ENCODE measurements at regions not wholly inside any gene's neighbourhood (a gene's known extent, or its start where the extent isn't known, plus 50 kb on each side); places are given as distances from the start of the nearest gene placed in this dataset.
A peak's percentile ranks its signal among the peaks of the same experiment; 100 is the strongest.
"Not testable (repeated sequence)": the region's sequence is repeated elsewhere in the genome, so short reads cannot be mapped to it uniquely, and the experiment has no call there.

DNA sequence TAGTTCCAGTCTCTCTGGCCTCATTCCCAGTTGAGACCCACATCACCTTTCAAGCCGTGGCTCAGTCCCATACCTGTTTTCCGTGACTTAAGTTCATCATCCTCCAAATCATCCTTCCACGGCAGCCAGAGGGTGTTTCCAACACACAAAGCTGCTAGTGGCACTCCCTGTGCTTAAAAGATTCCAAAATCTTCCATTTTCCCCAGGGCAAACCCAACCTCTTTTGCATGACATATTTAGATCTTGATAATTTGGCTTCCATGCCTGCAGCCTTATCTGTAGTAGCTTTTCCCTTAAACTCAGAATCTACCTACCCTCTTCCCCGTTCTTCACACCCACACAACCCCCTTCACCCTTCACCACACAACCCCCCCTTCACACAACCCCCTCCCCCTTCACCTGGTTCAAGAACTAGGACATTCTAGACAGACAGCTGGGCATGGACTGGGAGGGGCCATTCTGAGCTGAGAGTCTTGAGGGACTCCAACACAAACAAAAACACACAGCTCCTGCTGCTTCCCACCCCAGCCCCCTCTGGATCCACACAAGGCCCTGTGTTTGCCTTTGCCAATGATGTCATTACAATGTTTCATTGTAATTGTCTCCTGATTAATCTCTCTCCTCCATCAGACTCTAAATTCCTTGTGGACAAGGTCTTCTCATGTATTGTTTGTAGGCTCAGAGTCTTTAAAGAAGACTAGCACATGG, 268.2 kb downstream of the SH3GL2 start:
- no peak for DNase-seq

- DNase-seq: no peak
Observed at GRCh38 chr9:17847908-17848307, 269.0 kb downstream of the SH3GL2 start.

GRCh38 chr9:17852108-17852507, 273.2 kb downstream of the SH3GL2 start:
- DNase-seq: no peak

DNA sequence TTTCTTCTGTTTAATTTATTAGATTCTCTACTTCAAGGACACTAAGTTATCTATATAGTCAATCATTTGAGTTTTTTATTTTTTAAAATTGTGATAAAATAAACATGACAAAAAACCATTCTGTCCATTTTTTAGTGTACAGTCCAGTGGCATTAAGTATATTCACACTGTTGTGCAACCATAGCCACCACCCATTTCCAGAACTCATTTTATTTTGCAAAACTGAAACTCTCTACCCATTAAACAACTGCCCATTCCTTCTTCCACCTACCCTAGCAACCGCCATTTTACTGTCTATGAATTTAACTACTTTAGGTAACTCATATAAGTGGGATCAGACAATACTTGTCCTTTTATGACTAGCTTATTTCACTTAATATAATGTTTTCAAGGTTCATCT, 275.6 kb downstream of the SH3GL2 start:
- DNase-seq: no peak

DNA sequence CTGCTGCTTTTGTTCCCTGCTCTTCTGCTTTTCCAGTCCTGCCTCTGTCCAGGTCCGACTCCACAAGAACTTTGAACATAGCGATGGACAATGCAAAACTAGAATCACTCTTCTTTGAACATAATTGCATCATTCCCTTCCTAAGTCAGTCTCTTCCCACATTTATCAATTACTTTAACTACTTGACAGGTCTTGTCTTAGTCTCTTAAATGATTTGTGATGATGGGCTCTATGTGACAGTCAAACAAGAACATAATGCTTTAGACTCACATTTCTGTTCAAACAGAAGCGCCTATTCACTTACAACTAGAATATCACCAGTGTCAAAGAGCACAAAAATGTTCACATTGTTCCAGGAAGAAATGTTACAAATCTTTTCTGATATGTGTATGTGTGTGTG, 278.1 kb downstream of the SH3GL2 start:
- no peak for DNase-seq

- no peak for DNase-seq
Observed at GRCh38 chr9:17859228-17859627, 280.4 kb downstream of the SH3GL2 start.

DNA sequence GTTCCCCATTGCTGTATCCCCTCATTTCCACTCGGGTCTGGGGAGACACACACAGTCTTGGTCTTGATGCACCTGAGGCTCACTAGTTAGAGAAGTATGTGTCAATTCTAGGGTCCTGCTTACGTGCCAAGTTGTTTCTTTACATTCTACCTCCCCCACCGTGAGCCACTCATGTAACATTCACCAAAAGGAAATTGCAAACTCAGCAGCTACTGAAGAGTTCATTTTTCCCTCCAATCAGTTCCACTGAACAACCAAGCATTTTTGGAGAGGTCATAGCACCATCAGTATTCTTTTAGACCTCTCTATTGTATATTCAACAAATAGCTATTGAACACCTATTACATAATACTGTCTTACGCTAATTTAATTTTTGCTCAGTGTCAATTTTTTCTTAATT, 281.1 kb downstream of the SH3GL2 start:
- no peak for DNase-seq

DNA sequence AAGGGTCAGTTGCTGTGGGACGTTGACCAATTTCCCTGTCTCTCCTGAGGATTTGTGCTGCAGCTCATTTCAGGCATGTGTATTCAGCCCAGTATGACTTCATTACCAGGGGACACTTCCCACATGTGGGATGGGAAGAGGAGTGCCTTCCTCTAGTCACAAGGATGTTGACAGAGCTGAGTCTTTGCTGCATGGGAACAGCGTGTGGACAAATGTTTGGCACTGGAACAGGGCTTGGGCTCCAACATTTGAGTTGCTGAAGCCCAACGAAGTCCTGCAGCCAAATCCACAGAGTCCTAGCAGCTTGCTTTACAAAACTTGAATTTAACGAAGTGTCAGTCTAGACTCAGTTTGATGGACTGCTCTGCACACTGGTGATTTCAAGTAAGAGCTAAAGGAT, 283.2 kb downstream of the SH3GL2 start:
- DNase-seq: no peak

DNA sequence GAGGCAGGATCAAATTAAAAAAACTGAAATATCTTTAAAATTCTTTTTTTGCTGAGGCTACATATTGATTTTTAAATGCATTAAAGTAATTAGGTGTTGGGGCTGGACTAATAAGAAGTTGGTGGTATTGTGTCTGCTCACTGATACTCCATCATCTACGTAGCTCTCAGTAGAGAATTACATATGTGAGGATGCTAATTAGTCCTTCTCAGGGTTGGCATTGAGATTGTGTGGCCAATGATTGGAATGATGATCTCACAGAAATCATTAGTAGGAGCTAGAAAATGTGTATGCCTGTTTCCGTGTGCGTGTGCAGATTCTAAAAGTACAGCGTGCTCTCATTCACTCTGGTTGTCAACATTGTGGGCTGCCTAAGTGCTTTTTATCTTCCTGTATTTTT, 283.8 kb downstream of the SH3GL2 start:
- no peak for DNase-seq

GRCh38 chr9:17863213-17863883, 284.5 kb downstream of the SH3GL2 start:
- no peak for DNase-seq

DNA sequence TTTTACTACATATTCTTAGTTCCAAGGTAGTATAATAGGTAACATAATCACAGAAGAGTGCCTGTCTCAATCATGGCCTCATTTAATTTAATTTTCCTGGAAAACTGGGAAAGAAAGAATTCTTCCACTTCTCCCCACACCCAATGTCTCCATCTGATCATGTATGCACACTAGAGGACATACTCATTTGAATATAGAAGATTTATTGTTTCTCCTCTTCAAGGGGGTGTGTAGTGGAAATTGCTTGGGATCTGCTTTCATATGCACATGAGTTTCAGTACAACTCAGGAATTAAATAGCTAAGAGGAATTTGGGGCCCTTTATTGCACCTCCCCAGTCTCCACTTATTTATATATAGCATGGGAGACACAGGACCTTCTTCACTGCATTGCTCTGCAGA, 285.1 kb downstream of the SH3GL2 start:
- DNase-seq: no peak

GRCh38 chr9:17864951-17865350, 286.1 kb downstream of the SH3GL2 start:
- no peak for DNase-seq

DNA sequence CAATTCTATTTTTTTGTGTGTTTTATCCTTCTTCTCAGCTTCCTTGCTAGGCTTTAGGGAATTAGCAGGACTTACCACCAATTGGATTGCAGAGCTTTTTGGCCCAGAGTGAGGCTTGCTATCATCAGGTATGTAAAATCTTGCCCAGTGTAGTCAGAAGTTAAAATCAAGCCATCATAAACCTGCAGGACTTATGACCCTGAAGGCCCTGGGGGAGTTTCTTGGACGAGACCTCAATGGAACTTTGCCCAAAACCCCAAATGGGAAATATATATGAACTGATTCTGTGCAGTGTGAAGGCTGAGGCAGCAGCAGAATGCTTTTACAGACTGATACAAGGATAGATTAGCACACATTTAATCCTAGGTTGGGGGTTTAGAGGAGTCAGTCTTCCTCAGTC, 287.0 kb downstream of the SH3GL2 start:
- no peak for DNase-seq

GRCh38 chr9:17870722-17871121, 291.9 kb downstream of the SH3GL2 start:
- no peak for DNase-seq

GRCh38 chr9:17871213-17871890, 292.5 kb downstream of the SH3GL2 start:
- DNase-seq: no peak

- DNase-seq: no peak
Observed at GRCh38 chr9:17875886-17876285, 297.0 kb downstream of the SH3GL2 start.

GRCh38 chr9:17876687-17877086, 297.8 kb downstream of the SH3GL2 start:
- no peak for DNase-seq

DNA sequence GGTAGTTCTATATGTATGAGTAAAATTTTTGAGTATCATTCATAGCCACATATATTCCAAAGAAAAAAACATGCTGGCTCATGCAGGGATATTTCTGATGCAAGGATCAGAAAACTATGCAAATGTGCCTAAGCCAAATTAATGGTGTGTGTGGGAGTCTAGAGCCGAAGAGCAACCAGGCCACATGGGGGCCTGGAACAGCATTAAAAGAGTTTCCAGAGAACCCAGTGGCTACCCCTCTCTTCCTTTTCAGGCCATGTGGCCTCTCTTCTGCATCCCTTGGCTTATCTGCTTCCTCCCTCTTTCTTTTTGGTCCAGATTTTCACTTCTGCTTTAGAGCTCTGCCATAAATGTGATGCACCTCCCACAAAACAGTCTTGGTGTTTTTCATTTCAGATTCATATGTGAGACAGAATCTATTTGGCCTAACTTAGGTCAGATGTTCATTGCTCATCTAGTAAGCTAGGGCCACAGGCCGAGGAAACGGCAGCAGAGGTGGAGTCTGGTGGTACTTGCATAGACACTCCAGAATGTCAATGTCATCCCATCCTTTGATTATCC, 300.0 kb downstream of the SH3GL2 start:
- DNase-seq: no peak

GRCh38 chr9:17881371-17881770, 302.5 kb downstream of the SH3GL2 start:
- DNase-seq: peak; percentile 26

DNA sequence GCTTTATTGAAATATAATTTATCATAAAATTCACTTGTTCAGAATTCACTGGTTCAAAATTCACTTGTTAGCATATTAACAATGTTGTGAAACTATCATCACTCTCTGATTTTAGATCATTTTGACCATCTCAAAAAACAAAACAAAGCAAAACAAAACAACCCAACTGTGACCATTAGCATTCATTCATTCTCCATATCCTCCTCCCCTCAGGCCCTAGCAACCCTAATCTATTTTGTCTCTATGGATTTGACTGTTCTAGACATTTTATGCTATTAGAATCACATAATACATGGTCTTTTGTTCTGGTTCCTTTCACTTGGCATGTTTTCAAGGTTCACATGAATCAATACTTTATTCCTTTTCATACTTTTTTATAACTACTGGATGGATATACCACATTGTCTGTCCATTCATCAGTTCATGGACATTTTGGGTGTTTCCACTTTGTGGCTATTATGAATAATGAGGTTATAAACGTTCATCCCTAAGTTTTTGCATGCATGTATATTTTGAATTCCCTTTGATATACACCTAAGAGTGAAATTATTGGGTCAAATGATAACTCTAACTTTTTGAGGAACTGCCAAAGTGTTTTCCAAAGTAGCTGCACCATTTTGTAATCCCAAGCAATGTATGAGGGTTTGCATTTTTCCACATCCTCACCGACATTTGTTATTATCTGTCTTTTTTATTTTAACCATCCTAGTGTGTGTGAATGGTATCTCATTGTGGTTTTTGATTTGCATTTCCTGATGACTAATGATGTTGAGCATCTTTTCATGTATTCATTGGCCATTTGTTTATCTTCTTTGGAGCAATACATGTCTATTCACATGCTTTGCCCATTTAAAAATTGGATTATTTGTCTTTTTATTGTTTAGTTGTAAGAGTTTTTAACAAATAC, 304.1 kb downstream of the SH3GL2 start:
- DNase-seq: no peak

- no peak for DNase-seq
Observed at GRCh38 chr9:17888066-17888465, 309.2 kb downstream of the SH3GL2 start.

DNA sequence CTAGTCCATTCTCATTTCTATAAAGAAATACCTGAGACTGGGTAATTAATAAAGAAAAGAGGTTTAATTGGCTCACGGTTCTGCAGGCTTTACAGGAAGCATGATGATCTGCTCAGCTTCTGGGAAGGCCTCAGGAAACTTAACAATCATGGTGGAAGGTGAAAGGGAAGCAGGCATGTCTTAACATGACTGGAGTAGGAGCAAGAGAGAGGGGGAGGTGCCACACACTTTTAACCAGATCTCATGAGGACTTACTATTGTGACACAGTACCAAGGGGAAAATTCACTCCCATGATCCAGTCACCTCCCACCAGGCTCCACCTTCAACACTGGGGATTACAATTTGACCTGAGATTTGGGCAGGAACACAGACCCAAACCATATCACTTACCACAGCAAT, 310.1 kb downstream of the SH3GL2 start:
- DNase-seq: not testable (repeated sequence)

Measured in fibroblast of skin of abdomen (primary cell).